GM23248 (cell line): ENCODE measurements at regions not wholly inside any gene's neighbourhood (a gene's known extent, or its start where the extent isn't known, plus 50 kb on each side); places are given as distances from the start of the nearest gene placed in this dataset.

Source experiments
- EZH2 ChIP-seq: fragments of 200-600 bp; sonication (generic); IDR thresholded peaks from 2 replicates; pipeline ENCODE4 v1.6.1; 2018; ENCODE audit warnings: antibody characterized with exemption, mild to moderate bottlenecking; ENCODE audit not compliant: insufficient read depth, poor library complexity, severe bottlenecking
- EZH2phosphoT487 ChIP-seq: fragments of 200-600 bp; sonication (generic); IDR thresholded peaks from 2 replicates; pipeline ENCODE4 v1.6.1; 2018; ENCODE audit warnings: antibody characterized with exemption, moderate library complexity, mild to moderate bottlenecking, low read depth; ENCODE audit not compliant: insufficient read depth

GRCh38 chr4:81970454-81970853, 403.3 kb downstream of the HNRNPD start:
- TF ChIP-seq EZH2phosphoT487 (no peak), EZH2 (no peak)
